ENCODE measurements at regions not wholly inside any gene's neighbourhood (a gene's known extent, or its start where the extent isn't known, plus 50 kb on each side); places are given as distances from the start of the nearest gene placed in this dataset.
A peak's percentile ranks its signal among the peaks of the same experiment; 100 is the strongest.
"Not testable (repeated sequence)": the region's sequence is repeated elsewhere in the genome, so short reads cannot be mapped to it uniquely, and the experiment has no call there.

- intact Hi-C loops (cut with DNase I, micrococcal nuclease), result no loop called here
- DNase-seq, result no peak
- no peak for ATAC-seq
Measured at GRCh38 chr15:92749216-92749615, 93.6 kb upstream of the FAM174B start.

- no peak for ATAC-seq
- no peak for DNase-seq
- intact Hi-C loops (cut with DNase I, micrococcal nuclease), result no loop called here
Measured at GRCh38 chr15:92749946-92750345, 94.4 kb upstream of the FAM174B start.

- ATAC-seq (no peak), DNase-seq (no peak)
- intact Hi-C loops (cut with DNase I, micrococcal nuclease), result no loop called here
Measured at GRCh38 chr15:92751528-92751927, 96.0 kb upstream of the FAM174B start.

GRCh38 chr15:92753591-92753990 lies 98.0 kb upstream of the FAM174B start:
- no peak for DNase-seq
- ATAC-seq, result peak; percentile 72
- intact Hi-C loops (cut with DNase I, micrococcal nuclease), result no loop called here

- DNase-seq (no peak), ATAC-seq (no peak)
- intact Hi-C loops (cut with DNase I, micrococcal nuclease), result no loop called here
Measured at GRCh38 chr15:92763459-92763858, 107.9 kb upstream of the FAM174B start.

- DNase-seq; ATAC-seq; intact Hi-C loops (cut with DNase I, micrococcal nuclease): not testable (repeated sequence)
Measured at GRCh38 chr15:92768131-92768530, 112.6 kb upstream of the FAM174B start.

- intact Hi-C loops (cut with DNase I, micrococcal nuclease), result no loop called here
- ATAC-seq (no peak), DNase-seq (no peak)
Measured at GRCh38 chr15:92770641-92771040, 115.1 kb upstream of the FAM174B start.

GRCh38 chr15:92772061-92772460 lies 116.5 kb upstream of the FAM174B start:
- ATAC-seq (no peak), DNase-seq (no peak)
- intact Hi-C loops (cut with DNase I, micrococcal nuclease), result no loop called here

- intact Hi-C loops (cut with DNase I, micrococcal nuclease), result no loop called here
- ATAC-seq, result no peak
- DNase-seq, result no peak
Measured at GRCh38 chr15:92772626-92773244, 117.2 kb upstream of the FAM174B start.

GRCh38 chr15:92773340-92773739 lies 117.8 kb upstream of the FAM174B start:
- intact Hi-C loops (cut with DNase I, micrococcal nuclease), result no loop called here
- DNase-seq, result no peak
- no peak for ATAC-seq

- intact Hi-C loops (cut with DNase I, micrococcal nuclease), result no loop called here
- DNase-seq (no peak), ATAC-seq (no peak)
Measured at GRCh38 chr15:92779874-92780273, 120.2 kb upstream of the CHD2 start.

- DNase-seq (no peak), ATAC-seq (no peak)
Measured at GRCh38 chr15:92780843-92781242, 119.3 kb upstream of the CHD2 start.

GRCh38 chr15:92781925-92782453 lies 118.1 kb upstream of the CHD2 start:
- DNase-seq (no peak), ATAC-seq (no peak)
- intact Hi-C loops (cut with DNase I, micrococcal nuclease), result no loop called here

More at GRCh38 chr15:92780843-92781242, 119.3 kb upstream of the CHD2 start:
- intact Hi-C loops (cut with DNase I, micrococcal nuclease), result no loop called here

GRCh38 chr15:92787116-92787515 lies 113.0 kb upstream of the CHD2 start:
- intact Hi-C loops (cut with DNase I, micrococcal nuclease), result no loop called here
- no peak for DNase-seq
- ATAC-seq, result no peak

- ATAC-seq (no peak), DNase-seq (no peak)
- intact Hi-C loops (cut with DNase I, micrococcal nuclease), result no loop called here
Measured at GRCh38 chr15:92788196-92788595, 111.9 kb upstream of the CHD2 start.

GRCh38 chr15:92788793-92789192 lies 111.3 kb upstream of the CHD2 start:
- ATAC-seq; intact Hi-C loops (cut with DNase I, micrococcal nuclease); DNase-seq: not testable (repeated sequence)

GRCh38 chr15:92796161-92796611 lies 103.9 kb upstream of the CHD2 start:
- ATAC-seq (no peak), DNase-seq (no peak)
- intact Hi-C loops (cut with DNase I, micrococcal nuclease), result loop anchor here in 1 of 2 donors (10.0 kb wide), 1 partner anchor 229 kb away; no protein-coding TSS in a partner anchor

GRCh38 chr15:92797168-92798052 lies 102.7 kb upstream of the CHD2 start:
- ATAC-seq (peak; percentile 83), DNase-seq (no peak)
- intact Hi-C loops (cut with DNase I, micrococcal nuclease), result loop anchor here in 1 of 2 donors (10.0 kb wide), 1 partner anchor 227 kb away; no protein-coding TSS in a partner anchor

- DNase-seq (no peak), ATAC-seq (no peak)
- intact Hi-C loops (cut with DNase I, micrococcal nuclease), result loop anchor here (5.0 to 10.0 kb wide), 2 partner anchors 115 to 117 kb away; no protein-coding TSS in a partner anchor
Measured at GRCh38 chr15:92800013-92800412, 100.1 kb upstream of the CHD2 start.

Measured in left colon (tissue), 2 donors.